Nephron progenitor cell (in vitro differentiated cells): ENCODE measurements at regions not wholly inside any gene's neighbourhood (a gene's known extent, or its start where the extent isn't known, plus 50 kb on each side); places are given as distances from the start of the nearest gene placed in this dataset.

Experiments used
- DNase-seq: peaks from one replicate; pipeline ENCODE4 v3.0.0; 2021
- H3K27ac Mint-ChIP-seq: 2 replicates; pipeline ENCODE4 v1.8.0; 2021; ENCODE audit warnings: mild to moderate bottlenecking, moderate library complexity, mixed read lengths
- H3K27me3 Mint-ChIP-seq: 2 replicates; pipeline ENCODE4 v1.8.0; 2021; ENCODE audit warnings: mild to moderate bottlenecking, low read depth, mixed read lengths; ENCODE audit not compliant: poor library complexity
- H3K36me3 Mint-ChIP-seq: 2 replicates; pipeline ENCODE4 v1.8.0; 2021; ENCODE audit warnings: low read depth, mixed read lengths
- H3K4me1 Mint-ChIP-seq: 2 replicates; pipeline ENCODE4 v1.8.0; 2021; ENCODE audit warnings: mixed read lengths
- H3K4me3 Mint-ChIP-seq: 2 replicates; pipeline ENCODE4 v1.8.0; 2021; ENCODE audit warnings: mild to moderate bottlenecking, moderate library complexity, mixed read lengths
- H3K9me3 Mint-ChIP-seq: 2 replicates; pipeline ENCODE4 v1.8.0; 2021; ENCODE audit warnings: mild to moderate bottlenecking, moderate library complexity, mixed read lengths
- TF ChIP-seq, protein P1 (sequence below): fragments of 200-600 bp; sonication (generic); IDR thresholded peaks from 2 replicates; pipeline ENCODE4 v1.5.0; 2021; ENCODE audit warnings: antibody characterized with exemption

DNA sequence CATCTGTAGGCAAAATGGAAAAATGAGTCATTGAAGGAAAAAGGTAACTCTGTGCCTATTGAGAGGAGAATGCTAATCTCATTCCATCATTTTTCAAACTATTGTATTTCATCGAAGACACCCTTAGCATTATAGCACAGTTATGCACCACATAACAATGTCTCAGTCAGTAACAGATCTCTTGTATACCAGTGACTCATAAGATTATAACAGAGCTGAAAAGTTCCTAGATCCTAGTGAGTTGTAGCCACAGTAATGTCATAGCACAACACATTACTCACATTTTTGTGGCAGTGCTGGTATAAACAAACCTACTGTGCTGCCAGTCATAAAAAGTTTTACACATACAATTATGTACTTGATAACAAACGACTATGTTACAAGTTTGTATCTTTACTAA, 1077.6 kb downstream of the DIAPH3 start:
- TF ChIP-seq, protein P1, sequence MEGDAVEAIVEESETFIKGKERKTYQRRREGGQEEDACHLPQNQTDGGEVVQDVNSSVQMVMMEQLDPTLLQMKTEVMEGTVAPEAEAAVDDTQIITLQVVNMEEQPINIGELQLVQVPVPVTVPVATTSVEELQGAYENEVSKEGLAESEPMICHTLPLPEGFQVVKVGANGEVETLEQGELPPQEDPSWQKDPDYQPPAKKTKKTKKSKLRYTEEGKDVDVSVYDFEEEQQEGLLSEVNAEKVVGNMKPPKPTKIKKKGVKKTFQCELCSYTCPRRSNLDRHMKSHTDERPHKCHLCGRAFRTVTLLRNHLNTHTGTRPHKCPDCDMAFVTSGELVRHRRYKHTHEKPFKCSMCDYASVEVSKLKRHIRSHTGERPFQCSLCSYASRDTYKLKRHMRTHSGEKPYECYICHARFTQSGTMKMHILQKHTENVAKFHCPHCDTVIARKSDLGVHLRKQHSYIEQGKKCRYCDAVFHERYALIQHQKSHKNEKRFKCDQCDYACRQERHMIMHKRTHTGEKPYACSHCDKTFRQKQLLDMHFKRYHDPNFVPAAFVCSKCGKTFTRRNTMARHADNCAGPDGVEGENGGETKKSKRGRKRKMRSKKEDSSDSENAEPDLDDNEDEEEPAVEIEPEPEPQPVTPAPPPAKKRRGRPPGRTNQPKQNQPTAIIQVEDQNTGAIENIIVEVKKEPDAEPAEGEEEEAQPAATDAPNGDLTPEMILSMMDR = no peak
- H3K4me3 Mint-ChIP-seq = no peak overlapping the region
- no peaks in the 10 kb centered on the region for H3K27me3 Mint-ChIP-seq
- no peaks in the 10 kb centered on the region for H3K36me3 Mint-ChIP-seq
- no peaks in the 10 kb centered on the region for H3K9me3 Mint-ChIP-seq
- peak overlapping the region; percentile 21 for H3K27ac Mint-ChIP-seq
- DNase-seq = no peak
- H3K4me1 Mint-ChIP-seq = no peaks in the 10 kb centered on the region

DNA sequence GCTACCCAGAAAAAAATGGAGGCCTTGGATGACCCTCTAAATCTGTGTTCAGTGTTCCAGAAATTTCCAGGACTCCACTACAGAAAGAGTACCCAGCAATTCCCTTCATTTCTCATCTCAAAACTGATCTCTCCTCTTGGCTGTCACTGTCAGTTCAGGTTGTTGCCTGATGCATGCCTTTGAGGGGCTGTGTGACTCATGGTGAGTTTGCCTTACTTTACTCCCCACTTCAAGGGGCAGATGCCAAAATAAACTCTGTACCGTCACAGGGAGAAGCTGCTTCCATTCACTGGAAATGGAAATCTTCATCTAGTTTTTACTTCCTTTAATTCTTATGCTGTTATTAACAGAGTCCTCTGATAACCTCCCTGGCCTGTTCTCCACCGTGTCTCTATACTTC, 1075.0 kb downstream of the DIAPH3 start:
- no peak overlapping the region for H3K4me3 Mint-ChIP-seq
- no peaks in the 10 kb centered on the region for H3K9me3 Mint-ChIP-seq
- peaks cover 7% of the 10 kb centered on the region for H3K27me3 Mint-ChIP-seq
- TF ChIP-seq, protein P1 = no peak
- no peaks in the 10 kb centered on the region for H3K36me3 Mint-ChIP-seq
- no peaks in the 10 kb centered on the region for H3K4me1 Mint-ChIP-seq
- no peak overlapping the region for H3K27ac Mint-ChIP-seq
- DNase-seq = no peak

DNA sequence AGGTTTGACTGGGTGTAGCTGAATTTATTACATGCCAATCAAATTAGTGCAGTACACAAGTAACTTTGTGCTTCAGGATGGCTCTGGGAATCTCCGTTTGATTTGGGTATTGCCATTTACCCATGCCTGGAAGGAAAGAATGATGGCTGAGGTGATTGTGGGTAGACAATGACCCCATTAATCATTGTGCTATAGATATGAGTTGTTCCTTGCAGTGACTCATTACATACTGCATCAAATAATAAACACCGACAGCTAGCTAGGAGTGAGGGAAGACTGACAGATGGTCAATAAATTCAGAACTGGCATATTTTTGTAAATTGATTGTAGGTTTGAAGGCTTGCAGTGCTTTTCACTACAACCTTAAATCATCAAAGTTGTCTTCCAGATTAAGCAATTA, 1069.5 kb downstream of the DIAPH3 start:
- no peak overlapping the region for H3K4me3 Mint-ChIP-seq
- no peaks in the 10 kb centered on the region for H3K36me3 Mint-ChIP-seq
- H3K27ac Mint-ChIP-seq = no peak overlapping the region
- no peak for DNase-seq
- peaks cover 7% of the 10 kb centered on the region for H3K27me3 Mint-ChIP-seq
- TF ChIP-seq, protein P1 = no peak
- H3K9me3 Mint-ChIP-seq = no peaks in the 10 kb centered on the region
- H3K4me1 Mint-ChIP-seq = peaks cover 3% of the 10 kb centered on the region

DNA sequence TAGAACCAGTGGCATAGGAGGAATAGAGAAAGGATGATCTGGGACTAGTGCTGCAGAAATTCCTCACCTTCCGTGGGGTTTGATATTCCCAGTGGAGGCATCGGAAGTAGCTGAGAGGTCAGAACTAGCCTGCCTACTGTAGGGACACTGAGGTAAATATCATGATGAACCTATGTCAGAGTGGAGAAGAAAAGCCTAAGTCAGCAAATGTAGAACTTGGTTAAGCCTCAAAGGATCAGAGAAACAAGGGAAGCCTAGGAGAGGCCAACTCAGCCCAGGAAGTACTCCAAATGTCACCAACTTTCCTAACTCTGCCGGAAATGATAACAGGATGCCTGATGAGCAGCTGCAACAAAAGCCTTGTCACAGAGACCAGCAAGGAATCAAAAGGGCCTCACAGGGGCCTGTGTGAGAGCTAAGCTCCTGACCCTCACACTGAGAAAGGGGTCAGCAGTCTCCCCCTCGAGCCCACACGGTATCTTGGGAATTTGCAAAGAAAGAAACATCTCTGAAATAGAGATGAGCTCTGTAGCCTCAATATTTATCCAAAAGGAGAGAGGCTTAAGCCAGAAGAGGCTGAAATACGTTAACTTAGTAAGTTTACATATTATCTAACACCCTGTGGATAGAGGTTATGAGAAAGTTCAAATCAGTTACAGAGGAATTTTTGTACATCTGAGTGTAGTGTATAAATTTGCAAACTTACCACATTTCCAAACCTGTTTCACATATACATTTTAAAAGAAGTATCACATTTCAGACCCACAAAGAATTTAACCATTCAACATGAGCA, 1064.3 kb downstream of the DIAPH3 start:
- TF ChIP-seq, protein P1 = no peak
- Mint-ChIP-seq H3K9me3 (no peaks in the 10 kb centered on the region), H3K4me3 (no peak overlapping the region), H3K4me1 (peaks cover 14% of the 10 kb centered on the region), H3K36me3 (no peaks in the 10 kb centered on the region), H3K27me3 (no peaks in the 10 kb centered on the region), H3K27ac (peak overlapping the region; percentile 17)
- DNase-seq = no peak

DNA sequence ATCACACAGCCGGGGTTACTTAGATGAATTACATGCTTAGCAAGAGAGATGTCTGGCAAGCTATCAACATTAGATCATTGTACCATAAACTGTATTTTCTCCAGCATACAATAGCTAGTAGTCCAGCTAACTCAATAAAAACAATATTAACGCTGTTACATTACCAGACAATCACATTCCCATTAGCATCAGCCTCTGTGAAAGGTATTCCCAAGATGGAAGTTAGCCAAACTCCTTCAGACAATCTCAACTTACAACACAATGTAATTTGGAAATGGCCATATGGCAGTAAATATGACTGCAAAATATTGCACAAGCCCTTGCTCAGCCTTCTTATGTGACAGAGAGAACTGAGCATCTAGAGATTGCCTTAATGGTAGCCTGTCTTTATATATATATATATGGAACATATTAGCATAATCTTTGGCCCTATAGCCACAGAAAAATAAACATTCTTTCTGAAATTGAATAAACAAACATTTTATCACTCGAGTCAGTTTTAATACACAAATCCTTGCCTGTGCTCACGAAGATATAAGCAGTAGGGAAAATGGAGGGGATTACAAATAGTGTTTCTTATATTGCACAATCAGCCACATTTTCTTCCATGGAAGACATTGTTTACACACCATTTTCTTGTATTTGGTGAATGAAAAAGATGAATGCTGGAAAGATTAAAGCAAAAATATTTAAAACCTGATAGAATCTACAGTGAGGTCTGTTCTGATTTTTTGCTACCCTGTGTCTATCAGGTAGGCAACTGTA, 1060.5 kb downstream of the DIAPH3 start:
- TF ChIP-seq, protein P1 = no peak
- peaks cover 9% of the 10 kb centered on the region for H3K36me3 Mint-ChIP-seq
- H3K27ac Mint-ChIP-seq = no peak overlapping the region
- H3K4me3 Mint-ChIP-seq = no peak overlapping the region
- no peak for DNase-seq
- peaks cover 19% of the 10 kb centered on the region for H3K9me3 Mint-ChIP-seq
- peaks cover 14% of the 10 kb centered on the region for H3K4me1 Mint-ChIP-seq
- H3K27me3 Mint-ChIP-seq = peaks cover 3% of the 10 kb centered on the region
